ENCODE measurements at regions not wholly inside any gene's neighbourhood (a gene's known extent, or its start where the extent isn't known, plus 50 kb on each side); places are given as distances from the start of the nearest gene placed in this dataset.

DNA sequence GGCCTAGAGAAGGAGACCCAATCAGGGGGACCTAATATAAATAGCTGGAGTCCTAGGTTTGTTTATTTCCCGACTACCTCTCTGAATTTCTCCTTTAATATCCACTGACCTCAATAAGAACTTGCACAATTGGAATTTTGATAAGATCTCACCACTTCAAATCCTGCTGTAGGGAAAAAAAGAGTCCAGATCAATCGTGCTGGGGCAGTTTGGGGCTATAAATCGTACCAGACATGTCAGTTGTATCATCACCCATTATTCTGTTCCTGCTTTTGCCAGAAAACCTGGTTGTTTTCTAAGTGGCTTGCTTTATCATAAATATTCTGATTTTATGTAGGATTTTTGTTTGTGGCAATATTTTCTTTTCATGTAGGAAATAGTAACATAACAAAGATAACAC lies 281.3 kb downstream of the DIPK2A start:
- DNase-seq (ENCODE audit: low read depth) (no peak), FAIRE-seq (no peak)
- Histone ChIP-seq H3K4me3 (ENCODE audit: low read depth, low read length) (no peak overlapping the region), H3K36me3 (ENCODE audit: control insufficient read depth, insufficient read depth, low read length) (no peaks in the 10 kb centered on the region), H3K27me3 (ENCODE audit: control insufficient read depth, insufficient read depth, low read length) (no peaks in the 10 kb centered on the region)
- TF ChIP-seq, protein P1, sequence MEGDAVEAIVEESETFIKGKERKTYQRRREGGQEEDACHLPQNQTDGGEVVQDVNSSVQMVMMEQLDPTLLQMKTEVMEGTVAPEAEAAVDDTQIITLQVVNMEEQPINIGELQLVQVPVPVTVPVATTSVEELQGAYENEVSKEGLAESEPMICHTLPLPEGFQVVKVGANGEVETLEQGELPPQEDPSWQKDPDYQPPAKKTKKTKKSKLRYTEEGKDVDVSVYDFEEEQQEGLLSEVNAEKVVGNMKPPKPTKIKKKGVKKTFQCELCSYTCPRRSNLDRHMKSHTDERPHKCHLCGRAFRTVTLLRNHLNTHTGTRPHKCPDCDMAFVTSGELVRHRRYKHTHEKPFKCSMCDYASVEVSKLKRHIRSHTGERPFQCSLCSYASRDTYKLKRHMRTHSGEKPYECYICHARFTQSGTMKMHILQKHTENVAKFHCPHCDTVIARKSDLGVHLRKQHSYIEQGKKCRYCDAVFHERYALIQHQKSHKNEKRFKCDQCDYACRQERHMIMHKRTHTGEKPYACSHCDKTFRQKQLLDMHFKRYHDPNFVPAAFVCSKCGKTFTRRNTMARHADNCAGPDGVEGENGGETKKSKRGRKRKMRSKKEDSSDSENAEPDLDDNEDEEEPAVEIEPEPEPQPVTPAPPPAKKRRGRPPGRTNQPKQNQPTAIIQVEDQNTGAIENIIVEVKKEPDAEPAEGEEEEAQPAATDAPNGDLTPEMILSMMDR (IDR thresholded peaks at IDR 0.05; ENCODE audit: insufficient read depth, low read length, severe bottlenecking): no peak

DNA sequence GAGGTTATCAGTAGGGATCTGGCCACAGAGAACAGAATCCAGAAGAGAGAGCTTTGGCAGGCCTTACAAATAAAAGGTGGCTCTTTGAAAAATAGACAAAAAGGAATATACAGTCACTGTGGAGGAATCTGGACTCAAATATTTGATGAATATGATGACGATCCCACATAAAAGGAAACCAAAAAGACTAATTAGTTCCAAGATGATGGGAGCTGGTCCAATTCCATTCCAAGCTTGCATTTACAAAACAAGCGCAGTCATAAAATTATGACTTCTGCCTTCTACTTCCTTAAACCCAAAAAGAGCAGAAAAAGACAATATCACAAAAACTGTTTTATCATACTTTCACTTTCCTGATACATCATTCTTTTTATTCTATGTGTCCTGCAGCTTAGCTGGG lies 285.8 kb downstream of the DIPK2A start:
- Histone ChIP-seq H3K4me3 (ENCODE audit: low read depth, low read length) (no peak overlapping the region), H3K36me3 (ENCODE audit: control insufficient read depth, insufficient read depth, low read length) (no peaks in the 10 kb centered on the region), H3K27me3 (ENCODE audit: control insufficient read depth, insufficient read depth, low read length) (no peaks in the 10 kb centered on the region)
- no peak for FAIRE-seq
- TF ChIP-seq, protein P1 (IDR thresholded peaks at IDR 0.05; ENCODE audit: insufficient read depth, low read length, severe bottlenecking): no peak
- DNase-seq (ENCODE audit: low read depth): no peak

DNA sequence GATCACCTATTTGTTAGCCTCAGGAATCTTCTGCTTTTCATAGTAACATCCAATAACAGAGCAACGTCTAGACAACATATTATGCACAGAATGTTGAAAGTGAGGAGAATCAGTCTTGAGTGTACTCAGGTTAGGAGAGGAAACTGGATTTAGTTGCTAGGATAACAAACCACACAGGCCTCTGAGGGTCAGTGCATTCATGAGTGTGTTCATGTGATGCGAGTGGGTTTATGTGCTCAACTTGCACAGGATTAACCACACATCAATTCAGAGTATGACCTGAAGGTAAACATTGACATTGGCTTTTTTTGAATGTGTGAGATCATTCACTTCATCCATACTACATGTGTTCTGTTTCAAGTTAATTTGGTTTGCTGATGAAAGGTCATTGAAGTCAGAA lies 287.6 kb downstream of the DIPK2A start:
- Histone ChIP-seq H3K27me3 (ENCODE audit: control insufficient read depth, insufficient read depth, low read length) (no peaks in the 10 kb centered on the region), H3K4me3 (ENCODE audit: low read depth, low read length) (no peak overlapping the region), H3K36me3 (ENCODE audit: control insufficient read depth, insufficient read depth, low read length) (no peaks in the 10 kb centered on the region)
- no peak for DNase-seq (ENCODE audit: low read depth)
- no peak for FAIRE-seq
- TF ChIP-seq, protein P1 (IDR thresholded peaks at IDR 0.05; ENCODE audit: insufficient read depth, low read length, severe bottlenecking): no peak

DNA sequence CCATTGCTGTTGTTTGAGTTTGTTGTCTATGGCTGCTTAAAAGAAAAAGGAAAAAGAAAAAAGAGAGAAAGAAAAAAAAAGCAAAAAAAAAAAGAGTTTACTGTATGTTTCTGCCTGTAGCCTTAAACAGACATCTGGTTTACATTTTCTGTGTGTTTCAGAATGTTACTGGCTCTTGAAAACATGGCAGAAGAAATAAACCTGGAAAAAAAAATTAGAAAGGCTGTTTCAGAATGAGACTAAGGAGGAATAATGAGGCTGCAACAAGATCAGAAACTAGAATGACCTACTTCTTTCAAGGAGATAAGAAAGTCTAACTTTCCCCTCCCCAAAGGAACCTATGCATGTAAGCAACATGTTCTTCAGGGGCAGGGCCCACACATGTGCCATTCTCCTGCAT lies 292.1 kb downstream of the DIPK2A start:
- Histone ChIP-seq H3K27me3 (ENCODE audit: control insufficient read depth, insufficient read depth, low read length) (no peaks in the 10 kb centered on the region), H3K4me3 (ENCODE audit: low read depth, low read length) (no peak overlapping the region), H3K36me3 (ENCODE audit: control insufficient read depth, insufficient read depth, low read length) (no peaks in the 10 kb centered on the region)
- FAIRE-seq: no peak
- TF ChIP-seq, protein P1 (IDR thresholded peaks at IDR 0.05; ENCODE audit: insufficient read depth, low read length, severe bottlenecking): no peak
- DNase-seq (ENCODE audit: low read depth): no peak

DNA sequence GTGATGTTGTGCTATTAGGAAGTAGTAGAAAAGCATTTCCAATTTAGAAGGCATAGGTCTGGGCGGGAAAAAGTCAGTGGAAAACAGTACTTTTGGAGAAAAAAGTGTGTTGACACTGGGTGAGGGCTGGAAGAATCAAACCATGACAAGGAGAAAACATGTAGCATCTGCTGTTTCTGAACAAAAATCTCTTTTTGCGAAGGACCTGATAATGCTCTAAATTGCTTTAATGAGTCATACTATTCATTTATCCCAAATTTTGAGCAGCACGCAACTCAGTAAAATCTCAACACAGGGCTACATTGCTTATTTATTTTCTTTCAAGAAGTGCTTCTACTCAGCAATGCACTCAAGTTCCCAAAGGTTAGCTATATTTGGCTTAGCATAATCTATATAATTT lies 292.7 kb downstream of the DIPK2A start:
- FAIRE-seq (no peak), DNase-seq (ENCODE audit: low read depth) (no peak)
- no peaks in the 10 kb centered on the region for H3K27me3 ChIP-seq (ENCODE audit: control insufficient read depth, insufficient read depth, low read length)
- TF ChIP-seq, protein P1 (IDR thresholded peaks at IDR 0.05; ENCODE audit: insufficient read depth, low read length, severe bottlenecking): no peak
- H3K36me3 ChIP-seq (ENCODE audit: control insufficient read depth, insufficient read depth, low read length): no peaks in the 10 kb centered on the region
- no peak overlapping the region for H3K4me3 ChIP-seq (ENCODE audit: low read depth, low read length)

DNA sequence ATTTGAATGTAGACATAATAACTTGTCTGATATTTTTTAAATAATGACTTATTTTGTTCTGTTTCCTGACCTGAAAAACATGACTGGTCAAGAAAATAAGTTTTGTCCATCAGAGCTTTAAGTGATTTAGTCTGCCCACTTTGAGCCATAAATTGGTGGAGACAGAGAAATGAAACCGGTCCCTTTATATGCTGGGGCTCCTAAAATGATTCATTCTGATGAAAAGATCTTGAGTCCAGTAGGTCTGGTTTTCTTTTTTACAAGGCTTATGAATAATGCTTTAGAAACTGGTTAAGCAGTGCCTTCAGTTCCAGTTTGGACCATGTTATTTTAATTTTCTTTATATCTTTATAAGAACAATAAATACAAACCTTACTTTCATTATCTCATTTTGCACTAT lies 293.2 kb downstream of the DIPK2A start:
- no peak for FAIRE-seq
- Histone ChIP-seq H3K27me3 (ENCODE audit: control insufficient read depth, insufficient read depth, low read length) (no peaks in the 10 kb centered on the region), H3K36me3 (ENCODE audit: control insufficient read depth, insufficient read depth, low read length) (no peaks in the 10 kb centered on the region), H3K4me3 (ENCODE audit: low read depth, low read length) (no peak overlapping the region)
- no peak for DNase-seq (ENCODE audit: low read depth)
- TF ChIP-seq, protein P1 (IDR thresholded peaks at IDR 0.05; ENCODE audit: insufficient read depth, low read length, severe bottlenecking): no peak
